ENCODE measurements at regions not wholly inside any gene's neighbourhood (a gene's known extent, or its start where the extent isn't known, plus 50 kb on each side); places are given as distances from the start of the nearest gene placed in this dataset.

DNA sequence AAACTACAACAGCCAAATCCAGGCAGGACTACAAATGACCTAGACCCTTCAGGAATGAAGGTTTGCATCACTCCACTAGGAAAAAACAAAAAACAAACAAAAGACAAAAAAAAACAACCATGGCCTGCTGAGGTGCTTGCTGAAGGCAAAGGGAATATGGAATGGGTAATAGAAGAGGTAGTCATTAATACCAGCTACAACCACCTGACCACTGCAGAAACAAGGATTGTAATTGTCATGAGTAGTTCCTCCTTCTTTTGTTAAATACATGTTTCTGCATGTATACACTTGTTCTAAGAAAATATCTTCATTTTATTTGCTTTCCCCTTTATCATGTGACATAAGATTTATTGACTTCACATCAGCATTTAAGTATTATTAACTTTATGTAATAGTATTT is 409.8 kb upstream of the GRID2 start:
- H3K36me3 ChIP-seq = no peaks in the 10 kb centered on the region
- DNase-seq = no peak
- TF ChIP-seq, protein P1, sequence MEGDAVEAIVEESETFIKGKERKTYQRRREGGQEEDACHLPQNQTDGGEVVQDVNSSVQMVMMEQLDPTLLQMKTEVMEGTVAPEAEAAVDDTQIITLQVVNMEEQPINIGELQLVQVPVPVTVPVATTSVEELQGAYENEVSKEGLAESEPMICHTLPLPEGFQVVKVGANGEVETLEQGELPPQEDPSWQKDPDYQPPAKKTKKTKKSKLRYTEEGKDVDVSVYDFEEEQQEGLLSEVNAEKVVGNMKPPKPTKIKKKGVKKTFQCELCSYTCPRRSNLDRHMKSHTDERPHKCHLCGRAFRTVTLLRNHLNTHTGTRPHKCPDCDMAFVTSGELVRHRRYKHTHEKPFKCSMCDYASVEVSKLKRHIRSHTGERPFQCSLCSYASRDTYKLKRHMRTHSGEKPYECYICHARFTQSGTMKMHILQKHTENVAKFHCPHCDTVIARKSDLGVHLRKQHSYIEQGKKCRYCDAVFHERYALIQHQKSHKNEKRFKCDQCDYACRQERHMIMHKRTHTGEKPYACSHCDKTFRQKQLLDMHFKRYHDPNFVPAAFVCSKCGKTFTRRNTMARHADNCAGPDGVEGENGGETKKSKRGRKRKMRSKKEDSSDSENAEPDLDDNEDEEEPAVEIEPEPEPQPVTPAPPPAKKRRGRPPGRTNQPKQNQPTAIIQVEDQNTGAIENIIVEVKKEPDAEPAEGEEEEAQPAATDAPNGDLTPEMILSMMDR (IDR thresholded peaks at IDR 0.05) = no peak
- H3K9me3 ChIP-seq = no peaks in the 10 kb centered on the region
- no peaks in the 10 kb centered on the region for H3K4me1 ChIP-seq
- intact Hi-C loops (cut with DNase I) = no loop called here
- no peak overlapping the region for H3K4me3 ChIP-seq
- no peak overlapping the region for H3K27ac ChIP-seq
- no peak for ATAC-seq
- no peaks in the 10 kb centered on the region for H3K27me3 ChIP-seq

DNA sequence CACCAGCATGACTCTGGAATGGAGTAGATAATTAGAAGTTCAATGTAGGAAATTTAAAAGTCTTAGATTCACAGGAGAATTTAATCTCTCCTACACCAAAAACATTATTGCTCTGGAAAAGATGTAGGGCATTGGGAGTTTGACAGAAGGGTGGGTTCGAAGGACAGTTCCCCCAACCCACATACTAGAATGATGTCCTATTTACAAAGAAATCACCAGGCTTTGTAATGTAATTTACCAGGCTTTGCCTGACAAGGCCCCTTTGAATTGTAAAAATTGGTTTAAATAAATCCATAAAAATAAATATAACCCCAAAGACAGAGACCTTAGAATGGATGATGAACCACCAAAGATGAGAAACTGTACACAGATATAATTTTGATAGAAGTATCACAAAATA is 399.2 kb upstream of the GRID2 start:
- Histone ChIP-seq H3K4me1 (no peaks in the 10 kb centered on the region), H3K27ac (no peak overlapping the region), H3K9me3 (no peaks in the 10 kb centered on the region), H3K36me3 (no peaks in the 10 kb centered on the region), H3K4me3 (no peak overlapping the region), H3K27me3 (no peaks in the 10 kb centered on the region)
- no peak for ATAC-seq
- no peak for DNase-seq
- TF ChIP-seq, protein P1 (IDR thresholded peaks at IDR 0.05) = no peak
- intact Hi-C loops (cut with DNase I) = no loop called here

DNA sequence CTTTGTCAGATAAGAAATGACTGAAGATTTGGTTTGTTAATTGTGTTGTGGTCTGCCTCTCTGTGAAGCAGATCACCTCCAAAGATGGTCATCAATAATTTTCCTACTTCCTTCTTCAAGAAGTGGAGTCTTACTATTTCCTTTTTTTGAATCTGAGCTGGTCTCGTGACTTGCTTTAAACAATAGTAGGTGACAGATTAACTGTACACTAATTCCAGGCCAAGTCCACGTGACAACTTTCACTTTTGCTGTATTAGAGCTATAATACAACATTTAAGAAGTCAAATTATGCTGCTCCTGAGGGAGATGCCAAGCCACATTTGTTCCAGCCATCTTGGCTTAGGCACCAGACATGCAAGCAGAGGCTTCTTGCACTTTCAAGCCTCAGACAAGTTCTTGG is 393.8 kb upstream of the GRID2 start:
- ATAC-seq = no peak
- DNase-seq = no peak
- Histone ChIP-seq H3K36me3 (no peaks in the 10 kb centered on the region), H3K9me3 (no peaks in the 10 kb centered on the region), H3K4me1 (no peaks in the 10 kb centered on the region), H3K27ac (no peak overlapping the region), H3K27me3 (no peaks in the 10 kb centered on the region), H3K4me3 (no peak overlapping the region)
- intact Hi-C loops (cut with DNase I) = no loop called here
- TF ChIP-seq, protein P1 (IDR thresholded peaks at IDR 0.05) = no peak

DNA sequence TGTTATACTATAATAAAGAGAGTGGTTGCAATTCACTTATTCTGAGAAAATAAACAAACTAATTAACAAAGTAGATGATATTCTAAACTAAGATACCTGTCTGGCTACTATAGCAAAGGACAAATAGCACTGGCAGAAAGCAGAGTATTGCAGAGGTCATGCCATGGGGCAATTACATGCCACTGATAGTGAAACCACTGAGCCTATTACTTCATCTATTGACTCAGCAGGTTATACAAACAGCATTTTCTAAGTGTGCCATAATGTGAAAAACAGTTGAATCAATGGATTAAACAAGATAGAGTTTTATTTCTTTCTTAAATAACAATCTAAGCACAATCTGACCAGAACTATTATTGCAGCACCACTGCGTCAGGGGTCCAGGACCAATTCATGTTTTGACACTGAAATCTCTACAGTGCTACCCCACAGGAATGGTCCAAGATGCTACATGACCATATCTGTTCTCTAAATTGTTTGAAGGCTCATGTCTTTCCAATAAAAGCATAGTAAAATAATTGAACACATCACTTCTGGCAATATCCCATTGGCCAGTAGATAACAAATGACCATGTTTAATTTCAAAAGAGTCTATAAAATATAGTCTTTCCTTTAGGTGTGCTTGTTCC is 389.5 kb upstream of the GRID2 start:
- TF ChIP-seq, protein P1 (IDR thresholded peaks at IDR 0.05) = no peak
- intact Hi-C loops (cut with DNase I) = no loop called here
- no peak overlapping the region for H3K27ac ChIP-seq
- no peaks in the 10 kb centered on the region for H3K9me3 ChIP-seq
- no peaks in the 10 kb centered on the region for H3K36me3 ChIP-seq
- no peak for DNase-seq
- no peak overlapping the region for H3K4me3 ChIP-seq
- H3K27me3 ChIP-seq = no peaks in the 10 kb centered on the region
- peak; percentile 65 for ATAC-seq
- H3K4me1 ChIP-seq = no peaks in the 10 kb centered on the region

DNA sequence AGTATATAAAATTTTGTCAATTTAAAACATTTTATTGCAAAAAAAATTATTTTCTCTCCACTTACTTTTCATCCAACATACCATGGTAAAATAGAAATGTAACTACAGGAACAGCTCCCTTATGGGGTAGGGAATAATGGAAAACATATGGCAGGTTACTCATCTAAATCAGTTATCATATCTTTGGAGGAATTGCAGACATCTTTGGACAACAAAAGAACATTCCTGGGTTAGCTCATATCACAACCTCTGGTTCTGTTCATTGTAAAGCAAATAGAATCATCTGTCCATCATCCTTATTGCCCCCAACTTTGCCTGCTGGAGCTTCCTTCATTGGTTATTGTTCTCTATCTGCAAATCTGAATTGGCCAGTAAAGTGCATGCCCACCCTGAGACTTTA is 387.5 kb upstream of the GRID2 start:
- ATAC-seq = no peak
- DNase-seq = no peak
- no peak overlapping the region for H3K4me3 ChIP-seq
- H3K36me3 ChIP-seq = no peaks in the 10 kb centered on the region
- no peaks in the 10 kb centered on the region for H3K9me3 ChIP-seq
- no peaks in the 10 kb centered on the region for H3K27me3 ChIP-seq
- intact Hi-C loops (cut with DNase I) = no loop called here
- H3K27ac ChIP-seq = no peak overlapping the region
- H3K4me1 ChIP-seq = no peaks in the 10 kb centered on the region
- TF ChIP-seq, protein P1 (IDR thresholded peaks at IDR 0.05) = no peak

DNA sequence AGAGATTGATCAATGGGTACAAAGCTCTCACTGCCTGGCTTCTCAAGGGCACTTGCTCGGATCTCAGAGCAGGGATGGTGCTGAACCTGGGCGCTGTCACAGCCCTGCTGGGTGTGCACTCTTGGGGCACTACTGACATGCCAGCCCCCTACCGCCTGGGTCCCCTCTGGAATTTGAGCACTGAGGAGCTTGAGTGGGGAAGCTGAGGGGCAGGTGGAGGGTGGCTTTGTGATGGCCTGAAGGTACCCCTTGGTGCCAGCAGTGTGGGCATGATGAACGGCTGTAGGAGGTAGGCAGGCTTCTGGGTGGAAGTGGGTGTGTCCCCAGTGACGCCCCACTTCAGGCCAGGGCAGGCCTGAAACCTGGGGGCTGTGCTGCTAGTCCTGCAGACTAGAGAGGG is 379.1 kb upstream of the GRID2 start:
- Histone ChIP-seq H3K4me1 (no peaks in the 10 kb centered on the region), H3K36me3 (no peaks in the 10 kb centered on the region), H3K27me3 (no peaks in the 10 kb centered on the region), H3K27ac (no peak overlapping the region), H3K4me3 (no peak overlapping the region), H3K9me3 (no peaks in the 10 kb centered on the region)
- TF ChIP-seq, protein P1 (IDR thresholded peaks at IDR 0.05) = no peak
- DNase-seq (no peak), ATAC-seq (peak; percentile 25)
- intact Hi-C loops (cut with DNase I) = no loop called here
